OCI-LY1 (cell line): ENCODE measurements at regions not wholly inside any gene's neighbourhood (a gene's known extent, or its start where the extent isn't known, plus 50 kb on each side); places are given as distances from the start of the nearest gene placed in this dataset.

Experiments
- CTCF ChIP-seq: fragments of 200-600 bp; sonication (generic), shearing (Covaris generic); IDR thresholded peaks from 2 replicates; pipeline ENCODE4 v1.5.1; 2017; ENCODE audit warnings: mild to moderate bottlenecking, antibody characterized with exemption, low read length, moderate library complexity, mixed read lengths
- EZH2 ChIP-seq: fragments of 200-600 bp; sonication (generic), shearing (Covaris generic); IDR thresholded peaks from 2 replicates; pipeline ENCODE4 v1.8.0; 2017; ENCODE audit warnings: borderline replicate concordance, mixed run types, mild to moderate bottlenecking, antibody characterized with exemption, low read length, moderate library complexity, mixed read lengths

- TF ChIP-seq CTCF, result no peak
- no peak for TF ChIP-seq EZH2
Measured at GRCh38 chr3:174639406-174639805, 219.7 kb upstream of the NAALADL2 start.
